Astrocyte (in vitro differentiated cells and primary cell): ENCODE measurements at regions not wholly inside any gene's neighbourhood (a gene's known extent, or its start where the extent isn't known, plus 50 kb on each side); places are given as distances from the start of the nearest gene placed in this dataset.

Experiments
- EZH2 ChIP-seq: IDR thresholded peaks from 2 replicates; pipeline ENCODE4 v1.6.1; 2012; ENCODE audit warnings: mild to moderate bottlenecking, low read length, inconsistent platforms; ENCODE audit not compliant: insufficient read depth
- TF ChIP-seq, protein P1 (sequence below): IDR thresholded peaks from 2 replicates; pipeline ENCODE4 v1.5.1; 2011; ENCODE audit warnings: low read depth, mild to moderate bottlenecking, inconsistent platforms, low read length, moderate library complexity; ENCODE audit not compliant: insufficient read depth

DNA sequence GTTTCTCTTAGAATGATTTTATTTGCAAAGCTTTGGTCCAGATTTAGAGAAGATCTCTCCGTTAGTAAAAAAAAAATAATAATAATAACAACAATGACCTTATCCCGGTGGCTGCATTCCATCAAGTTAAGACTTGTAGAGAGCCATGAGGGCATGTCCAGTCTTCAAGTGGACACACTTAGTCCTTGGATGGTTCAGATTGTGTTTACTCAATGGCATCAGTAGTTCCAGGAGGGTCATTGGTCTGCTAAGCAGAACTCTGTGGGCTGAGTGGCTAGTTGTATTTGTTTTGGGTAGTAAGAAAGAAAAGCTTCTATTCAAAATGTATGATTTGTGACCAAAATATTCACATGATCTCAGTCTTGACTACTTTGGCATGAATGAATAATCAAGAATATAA is 116.3 kb upstream of the UBE2E2 start:
- TF ChIP-seq, protein P1, sequence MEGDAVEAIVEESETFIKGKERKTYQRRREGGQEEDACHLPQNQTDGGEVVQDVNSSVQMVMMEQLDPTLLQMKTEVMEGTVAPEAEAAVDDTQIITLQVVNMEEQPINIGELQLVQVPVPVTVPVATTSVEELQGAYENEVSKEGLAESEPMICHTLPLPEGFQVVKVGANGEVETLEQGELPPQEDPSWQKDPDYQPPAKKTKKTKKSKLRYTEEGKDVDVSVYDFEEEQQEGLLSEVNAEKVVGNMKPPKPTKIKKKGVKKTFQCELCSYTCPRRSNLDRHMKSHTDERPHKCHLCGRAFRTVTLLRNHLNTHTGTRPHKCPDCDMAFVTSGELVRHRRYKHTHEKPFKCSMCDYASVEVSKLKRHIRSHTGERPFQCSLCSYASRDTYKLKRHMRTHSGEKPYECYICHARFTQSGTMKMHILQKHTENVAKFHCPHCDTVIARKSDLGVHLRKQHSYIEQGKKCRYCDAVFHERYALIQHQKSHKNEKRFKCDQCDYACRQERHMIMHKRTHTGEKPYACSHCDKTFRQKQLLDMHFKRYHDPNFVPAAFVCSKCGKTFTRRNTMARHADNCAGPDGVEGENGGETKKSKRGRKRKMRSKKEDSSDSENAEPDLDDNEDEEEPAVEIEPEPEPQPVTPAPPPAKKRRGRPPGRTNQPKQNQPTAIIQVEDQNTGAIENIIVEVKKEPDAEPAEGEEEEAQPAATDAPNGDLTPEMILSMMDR: no peak
- TF ChIP-seq EZH2: no peak
